Prostate gland (tissue), 2 donors: ENCODE measurements at regions not wholly inside any gene's neighbourhood (a gene's known extent, or its start where the extent isn't known, plus 50 kb on each side); places are given as distances from the start of the nearest gene placed in this dataset.

Experiments
- DNase-seq: peaks from one replicate; pipeline ENCODE4 v3.0.0-alpha.2; 2019; ENCODE audit warnings: low spot score
- H3K27ac ChIP-seq, 2 donors: fragments of 200-600 bp; sonication (generic); 2 replicates each; pipeline ENCODE4 v1.5.1; 2017 to 2019
- H3K27me3 ChIP-seq: fragments of 200-600 bp; sonication (generic); replicated peaks from 2 replicates; pipeline ENCODE4 v1.5.1; 2019; ENCODE audit not compliant: insufficient read depth
- H3K36me3 ChIP-seq, 2 donors: fragments of 200-600 bp; sonication (generic); 1 replicate in 1 of 2; 2 replicates in 1 of 2; pipeline versions ENCODE4 v1.5.1 to v1.8.1; 2017 to 2019
- H3K4me1 ChIP-seq: fragments of 200-600 bp; sonication (generic); replicated peaks from 2 replicates; pipeline ENCODE4 v1.5.1; 2019
- H3K4me3 ChIP-seq, 2 donors: fragments of 200-600 bp; sonication (generic); 2 replicates each; pipeline ENCODE4 v1.5.1; 2017 to 2019
- H3K9me3 ChIP-seq: fragments of 200-600 bp; sonication (generic); 2 replicates; pipeline ENCODE4 v1.5.1; 2017
- POLR2A ChIP-seq: fragments of 450-650 bp; IDR thresholded peaks from one replicate; pipeline ENCODE4 v1.6.1; 2016; ENCODE audit warnings: antibody characterized with exemption, mild to moderate bottlenecking
- POLR2AphosphoS5 ChIP-seq: sonication (generic); formaldehyde crosslinking; IDR thresholded peaks from one replicate; pipeline ENCODE4 v1.6.1; 2017; ENCODE audit warnings: antibody characterized with exemption
- WGBS: methylation state at CpG from one replicate; pipeline ENCODE4 v1.1.5; 2018; 5-methylcytosine and 5-hydroxymethylcytosine counted together
- intact Hi-C: fragments of 100-400 bp; cut with DNase I; formaldehyde crosslinking; loops from one replicate; pipeline ENCODE4 v1.14.2; 2022
- TF ChIP-seq, protein P1 (sequence below), 4 experiments: fragments of 200-600 bp in 2 of 4; fragments of 450-650 bp in 2 of 4; sonication (generic) in 2 of 4; IDR thresholded peaks; 1 replicate in 3 of 4; 2 replicates in 1 of 4; pipeline ENCODE4 v1.5.1; 2016 to 2019; ENCODE audit warnings: antibody characterized with exemption in 4 of 4, mild to moderate bottlenecking in 2 of 4, moderate library complexity in 2 of 4

DNA sequence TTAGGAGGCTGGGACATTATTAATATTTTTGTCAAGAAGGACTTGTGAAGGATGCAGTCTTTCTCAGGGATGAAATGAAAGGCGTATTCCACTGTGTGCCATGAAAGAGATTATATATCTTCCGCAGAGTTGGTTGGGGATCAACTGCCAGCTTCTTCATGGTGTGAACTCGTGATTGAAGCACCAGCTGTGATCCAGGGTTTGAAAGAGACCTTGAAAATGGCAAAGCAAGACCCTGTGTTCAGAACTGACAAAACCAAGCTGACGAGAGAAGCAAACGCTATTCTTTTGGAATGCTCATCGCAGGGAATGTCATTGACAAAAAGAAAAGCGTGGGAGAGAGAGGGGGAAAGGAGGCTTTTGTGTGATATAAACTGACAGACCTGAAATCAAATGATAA, 263.9 kb upstream of the ZNF608 start:
- H3K36me3 ChIP-seq = no peaks in the 10 kb centered on the region
- DNase-seq = no peak
- TF ChIP-seq, protein P1, sequence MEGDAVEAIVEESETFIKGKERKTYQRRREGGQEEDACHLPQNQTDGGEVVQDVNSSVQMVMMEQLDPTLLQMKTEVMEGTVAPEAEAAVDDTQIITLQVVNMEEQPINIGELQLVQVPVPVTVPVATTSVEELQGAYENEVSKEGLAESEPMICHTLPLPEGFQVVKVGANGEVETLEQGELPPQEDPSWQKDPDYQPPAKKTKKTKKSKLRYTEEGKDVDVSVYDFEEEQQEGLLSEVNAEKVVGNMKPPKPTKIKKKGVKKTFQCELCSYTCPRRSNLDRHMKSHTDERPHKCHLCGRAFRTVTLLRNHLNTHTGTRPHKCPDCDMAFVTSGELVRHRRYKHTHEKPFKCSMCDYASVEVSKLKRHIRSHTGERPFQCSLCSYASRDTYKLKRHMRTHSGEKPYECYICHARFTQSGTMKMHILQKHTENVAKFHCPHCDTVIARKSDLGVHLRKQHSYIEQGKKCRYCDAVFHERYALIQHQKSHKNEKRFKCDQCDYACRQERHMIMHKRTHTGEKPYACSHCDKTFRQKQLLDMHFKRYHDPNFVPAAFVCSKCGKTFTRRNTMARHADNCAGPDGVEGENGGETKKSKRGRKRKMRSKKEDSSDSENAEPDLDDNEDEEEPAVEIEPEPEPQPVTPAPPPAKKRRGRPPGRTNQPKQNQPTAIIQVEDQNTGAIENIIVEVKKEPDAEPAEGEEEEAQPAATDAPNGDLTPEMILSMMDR (IDR thresholded peaks at IDR 0.05) = no peak
- 94% methylated on average over 7 of the region's 7 CpGs for WGBS
- H3K9me3 ChIP-seq = no peaks in the 10 kb centered on the region
- H3K27me3 ChIP-seq = no peaks in the 10 kb centered on the region
- intact Hi-C loops = no loop called here
- H3K27ac ChIP-seq = no peak overlapping the region
- H3K4me3 ChIP-seq = no peak overlapping the region
- H3K4me1 ChIP-seq = no peaks in the 10 kb centered on the region

GRCh38 chr5:125011014-125011413, 264.6 kb upstream of the ZNF608 start:
- Histone ChIP-seq H3K4me3 (no peak overlapping the region), H3K4me1 (no peaks in the 10 kb centered on the region), H3K27me3 (no peaks in the 10 kb centered on the region), H3K27ac (no peak overlapping the region), H3K36me3 (no peaks in the 10 kb centered on the region), H3K9me3 (no peaks in the 10 kb centered on the region)
- TF ChIP-seq, protein P1 (IDR thresholded peaks at IDR 0.05) = no peak
- TF ChIP-seq POLR2AphosphoS5 (no peak), POLR2A (no peak)
- no peak for DNase-seq
- intact Hi-C loops = no loop called here
- WGBS = 96% methylated on average over 5 of the region's 5 CpGs

DNA sequence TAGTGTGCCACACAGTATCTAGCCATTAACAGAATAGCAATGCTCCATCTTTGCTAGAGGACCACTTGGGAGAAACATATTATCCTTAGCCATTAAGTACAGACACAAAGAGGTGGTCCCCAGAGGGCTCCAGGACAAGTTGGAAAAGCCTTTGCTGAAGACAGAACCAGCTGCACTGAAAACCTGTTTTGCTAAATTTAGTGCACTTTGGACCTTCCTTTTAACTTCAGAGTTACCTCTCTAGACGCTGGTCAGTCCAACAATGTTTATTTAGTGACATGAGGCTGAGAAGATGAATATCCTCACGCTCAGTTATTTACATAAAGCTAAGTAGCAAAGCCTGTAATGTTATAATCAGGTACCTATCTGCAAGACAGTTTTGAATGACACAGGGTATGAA, 265.0 kb upstream of the ZNF608 start:
- no peaks in the 10 kb centered on the region for H3K27me3 ChIP-seq
- H3K4me1 ChIP-seq = no peaks in the 10 kb centered on the region
- no peaks in the 10 kb centered on the region for H3K9me3 ChIP-seq
- intact Hi-C loops = no loop called here
- no peak for DNase-seq
- no peak for TF ChIP-seq POLR2AphosphoS5
- TF ChIP-seq POLR2A = no peak
- TF ChIP-seq, protein P1 (IDR thresholded peaks at IDR 0.05) = no peak
- WGBS = 57% methylated on average over 2 of the region's 2 CpGs
- no peaks in the 10 kb centered on the region for H3K36me3 ChIP-seq
- no peak overlapping the region for H3K27ac ChIP-seq
- no peak overlapping the region for H3K4me3 ChIP-seq

DNA sequence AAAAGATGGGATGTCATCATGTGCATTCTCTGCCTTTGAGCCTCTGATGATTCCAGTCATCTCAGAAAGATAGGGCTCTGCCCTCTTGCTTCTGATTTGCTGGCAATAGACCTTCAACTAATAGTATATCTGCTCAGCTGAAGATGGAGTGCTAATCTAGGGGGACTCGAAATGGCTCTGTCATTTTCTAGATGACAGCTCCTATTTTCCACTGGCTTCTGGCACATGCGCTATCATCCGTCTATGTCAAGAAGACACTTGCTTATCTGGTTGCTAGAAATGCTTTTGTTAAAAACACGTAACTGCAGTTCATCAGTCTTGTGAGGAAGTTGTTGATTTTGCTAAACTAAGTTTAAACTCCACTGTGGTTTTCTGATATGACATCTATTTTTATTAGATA, 265.5 kb upstream of the ZNF608 start:
- no peak overlapping the region for H3K4me3 ChIP-seq
- H3K27ac ChIP-seq = no peak overlapping the region
- H3K9me3 ChIP-seq = no peaks in the 10 kb centered on the region
- no peaks in the 10 kb centered on the region for H3K4me1 ChIP-seq
- no peak for TF ChIP-seq POLR2AphosphoS5
- no peak for TF ChIP-seq POLR2A
- TF ChIP-seq, protein P1 (IDR thresholded peaks at IDR 0.05) = no peak
- intact Hi-C loops = no loop called here
- DNase-seq = no peak
- WGBS = 57% methylated on average over 4 of the region's 4 CpGs
- no peaks in the 10 kb centered on the region for H3K27me3 ChIP-seq
- H3K36me3 ChIP-seq = no peaks in the 10 kb centered on the region

DNA sequence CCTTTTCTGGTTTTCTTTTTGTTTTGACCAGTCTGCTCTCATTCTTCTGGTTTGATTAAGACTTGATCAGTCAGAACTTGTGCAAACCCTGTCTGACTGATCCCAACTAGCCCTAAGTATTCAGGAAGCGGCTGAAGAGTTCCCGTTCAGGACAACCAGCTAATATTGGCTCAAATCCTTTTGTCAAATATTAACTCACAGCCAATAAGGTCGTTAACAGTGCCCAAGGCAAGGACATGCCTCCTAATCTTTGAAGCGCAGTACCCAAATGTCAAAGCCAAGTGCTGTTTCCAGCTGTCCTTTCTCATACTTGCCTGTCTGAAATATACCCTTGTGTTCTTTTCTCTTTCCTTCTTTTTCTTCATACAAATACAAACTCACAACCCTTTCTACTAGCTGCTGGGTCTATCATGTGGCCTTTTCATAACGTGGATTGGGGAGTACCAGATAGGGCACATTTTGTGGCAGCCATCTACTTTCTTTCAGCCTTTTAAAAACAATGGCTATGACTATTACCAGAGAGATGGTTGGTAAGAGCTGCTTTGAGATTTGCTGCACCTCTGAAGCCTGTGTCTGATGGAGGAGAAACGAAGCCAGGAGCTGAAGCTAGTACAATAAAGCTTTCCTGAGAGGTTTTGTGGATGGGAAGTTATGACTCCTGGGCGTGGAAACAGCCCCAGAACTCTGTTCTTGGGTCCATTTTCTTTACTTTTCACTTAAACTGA, 266.4 kb upstream of the ZNF608 start:
- DNase-seq = peak; percentile 61
- Histone ChIP-seq H3K9me3 (no peaks in the 10 kb centered on the region), H3K27me3 (no peaks in the 10 kb centered on the region), H3K36me3 (no peaks in the 10 kb centered on the region), H3K27ac (no peak overlapping the region), H3K4me3 (no peak overlapping the region), H3K4me1 (no peaks in the 10 kb centered on the region)
- intact Hi-C loops = no loop called here
- WGBS = 38% methylated on average over 7 of the region's 7 CpGs
- TF ChIP-seq POLR2AphosphoS5 = peak; percentile 75
- TF ChIP-seq, protein P1 (IDR thresholded peaks at IDR 0.05) = no peak
